ENCODE measurements at regions not wholly inside any gene's neighbourhood (a gene's known extent, or its start where the extent isn't known, plus 50 kb on each side); places are given as distances from the start of the nearest gene placed in this dataset.

DNA sequence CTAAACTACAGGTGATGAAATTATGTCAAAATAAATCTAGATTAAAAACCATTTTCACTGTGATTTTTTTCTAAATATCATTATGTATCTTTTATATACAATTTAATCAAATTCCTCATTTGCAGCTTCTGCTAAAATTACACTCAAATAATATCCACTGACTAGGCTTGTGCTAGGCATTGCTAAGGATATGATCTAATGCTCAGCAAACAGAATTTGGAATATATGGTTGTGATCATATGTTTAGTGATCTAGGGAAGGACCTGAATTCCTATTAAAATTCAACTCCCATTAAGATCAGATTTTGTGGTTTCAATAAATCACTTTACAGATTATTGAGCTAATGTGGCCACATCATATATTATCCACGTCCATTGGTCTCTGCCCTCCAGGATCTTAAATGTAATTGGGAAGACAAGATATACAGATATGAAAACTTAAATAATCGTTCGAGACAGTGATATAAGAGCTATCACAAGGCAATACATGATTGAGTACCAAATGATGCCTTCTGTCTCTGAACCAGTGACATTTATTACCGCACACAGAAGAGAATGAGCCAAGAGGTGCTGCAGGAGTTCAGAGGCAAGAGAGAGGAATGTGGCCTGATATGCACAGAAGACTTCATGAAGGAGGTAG, 206.0 kb upstream of the RPS6KA3 start:
- Mint-ChIP-seq H3K4me3 (ENCODE audit: unreplicated experiment) (no peak overlapping the region), H3K36me3 (ENCODE audit: low read depth) (no peaks in the 10 kb centered on the region), H3K9me3 (ENCODE audit: low read depth) (no peaks in the 10 kb centered on the region)

GRCh38 chrX:20472148-20472547, 205.4 kb upstream of the RPS6KA3 start:
- TF ChIP-seq CTCF (IDR thresholded peaks at IDR 0.05) = no peak
- no peaks in the 10 kb centered on the region for H3K36me3 Mint-ChIP-seq (ENCODE audit: low read depth)
- H3K4me1 Mint-ChIP-seq (ENCODE audit: low read depth) = no peaks in the 10 kb centered on the region
- H3K27me3 Mint-ChIP-seq (ENCODE audit: low read depth) = no peaks in the 10 kb centered on the region
- DNase-seq (ENCODE audit: low spot score) = no peak
- no peaks in the 10 kb centered on the region for H3K9me3 Mint-ChIP-seq (ENCODE audit: low read depth)
- no peak overlapping the region for H3K4me3 Mint-ChIP-seq (ENCODE audit: unreplicated experiment)
- no peak overlapping the region for H3K27ac Mint-ChIP-seq (ENCODE audit: unreplicated experiment)

More for the DNA sequence above, 206.0 kb upstream of the RPS6KA3 start:
- Mint-ChIP-seq H3K27me3 (ENCODE audit: low read depth) (no peaks in the 10 kb centered on the region), H3K27ac (ENCODE audit: unreplicated experiment) (no peak overlapping the region), H3K4me1 (ENCODE audit: low read depth) (no peaks in the 10 kb centered on the region)
- no peak for DNase-seq (ENCODE audit: low spot score)
- no peak for TF ChIP-seq CTCF (IDR thresholded peaks at IDR 0.05)

GRCh38 chrX:20471483-20471882, 204.8 kb upstream of the RPS6KA3 start:
- no peak for DNase-seq (ENCODE audit: low spot score)
- TF ChIP-seq CTCF (IDR thresholded peaks at IDR 0.05) = no peak
- no peaks in the 10 kb centered on the region for H3K36me3 Mint-ChIP-seq (ENCODE audit: low read depth)

GRCh38 chrX:20463296-20464075, 196.8 kb upstream of the RPS6KA3 start:
- DNase-seq (ENCODE audit: low spot score) = no peak
- TF ChIP-seq CTCF (IDR thresholded peaks at IDR 0.05) = no peak
- H3K9me3 Mint-ChIP-seq (ENCODE audit: low read depth) = peaks cover 7% of the 10 kb centered on the region
- no peak overlapping the region for H3K4me3 Mint-ChIP-seq (ENCODE audit: unreplicated experiment)
- H3K4me1 Mint-ChIP-seq (ENCODE audit: low read depth) = peaks cover 5% of the 10 kb centered on the region
- H3K36me3 Mint-ChIP-seq (ENCODE audit: low read depth) = no peaks in the 10 kb centered on the region
- H3K27me3 Mint-ChIP-seq (ENCODE audit: low read depth) = peaks cover 3% of the 10 kb centered on the region
- no peak overlapping the region for H3K27ac Mint-ChIP-seq (ENCODE audit: unreplicated experiment)

More at GRCh38 chrX:20471483-20471882, 204.8 kb upstream of the RPS6KA3 start:
- Mint-ChIP-seq H3K27me3 (ENCODE audit: low read depth) (no peaks in the 10 kb centered on the region), H3K4me1 (ENCODE audit: low read depth) (no peaks in the 10 kb centered on the region), H3K4me3 (ENCODE audit: unreplicated experiment) (no peak overlapping the region), H3K27ac (ENCODE audit: unreplicated experiment) (no peak overlapping the region), H3K9me3 (ENCODE audit: low read depth) (no peaks in the 10 kb centered on the region)

- H3K27me3 Mint-ChIP-seq (ENCODE audit: low read depth) = peaks cover 3% of the 10 kb centered on the region
- peaks cover 8% of the 10 kb centered on the region for H3K9me3 Mint-ChIP-seq (ENCODE audit: low read depth)
- H3K27ac Mint-ChIP-seq (ENCODE audit: unreplicated experiment) = peak overlapping the region; percentile 6
- no peak for DNase-seq (ENCODE audit: low spot score)
- no peak for TF ChIP-seq CTCF (IDR thresholded peaks at IDR 0.05)
- H3K4me1 Mint-ChIP-seq (ENCODE audit: low read depth) = peaks cover 5% of the 10 kb centered on the region
- H3K36me3 Mint-ChIP-seq (ENCODE audit: low read depth) = no peaks in the 10 kb centered on the region
- no peak overlapping the region for H3K4me3 Mint-ChIP-seq (ENCODE audit: unreplicated experiment)
Measured at GRCh38 chrX:20461576-20461975, 194.9 kb upstream of the RPS6KA3 start.
